ENCODE measurements at regions not wholly inside any gene's neighbourhood (a gene's known extent, or its start where the extent isn't known, plus 50 kb on each side); places are given as distances from the start of the nearest gene placed in this dataset.

DNA sequence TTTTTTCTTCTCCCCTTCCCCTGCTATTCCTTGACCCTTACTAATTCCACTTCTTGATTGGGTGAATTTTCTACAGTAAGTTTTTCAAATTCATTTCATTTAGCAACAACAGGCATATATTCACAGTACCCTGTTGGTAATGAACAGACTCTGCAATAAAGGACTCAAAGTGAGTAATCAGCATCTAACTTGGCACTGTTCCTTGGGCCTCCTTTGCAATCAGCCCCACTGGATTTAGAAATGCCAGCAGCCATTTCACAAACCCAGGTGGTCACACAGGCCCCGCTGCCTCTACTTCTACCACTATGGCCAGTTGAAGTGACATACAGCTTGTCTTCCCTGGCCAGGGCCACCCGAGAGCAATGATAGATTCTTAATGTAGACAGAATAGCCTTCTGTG is 113.8 kb downstream of the CYB561 start:
- Histone ChIP-seq H3K9me3 (ENCODE audit: low read length) (no peaks in the 10 kb centered on the region), H3K36me3 (ENCODE audit: insufficient read depth, low read length) (no peaks in the 10 kb centered on the region), H3K4me2 (ENCODE audit: low read length) (no peak overlapping the region), H4K20me1 (ENCODE audit: insufficient read depth, low read length) (no peaks in the 10 kb centered on the region), H3K9me2 (ENCODE audit: low read depth, low read length) (no peaks in the 10 kb centered on the region), H2AFZ (ENCODE audit: low read length) (no peak overlapping the region), H3F3A (ENCODE audit: insufficient read depth, low read length) (no peaks in the 10 kb centered on the region), H3K4me1 (ENCODE audit: insufficient read depth, low read length, severe bottlenecking) (no peaks in the 10 kb centered on the region), H3K9ac (ENCODE audit: low read length) (no peak overlapping the region), H3K4me3 (ENCODE audit: low read depth, low read length, poor library complexity, severe bottlenecking) (no peak overlapping the region), H3K27ac (ENCODE audit: low read depth, low read length, poor library complexity, severe bottlenecking) (no peak overlapping the region), H3K79me2 (ENCODE audit: insufficient read depth, low read length) (no peaks in the 10 kb centered on the region), H3K27me3 (ENCODE audit: insufficient read depth, low read length) (no peaks in the 10 kb centered on the region)
- TF ChIP-seq, protein P1, sequence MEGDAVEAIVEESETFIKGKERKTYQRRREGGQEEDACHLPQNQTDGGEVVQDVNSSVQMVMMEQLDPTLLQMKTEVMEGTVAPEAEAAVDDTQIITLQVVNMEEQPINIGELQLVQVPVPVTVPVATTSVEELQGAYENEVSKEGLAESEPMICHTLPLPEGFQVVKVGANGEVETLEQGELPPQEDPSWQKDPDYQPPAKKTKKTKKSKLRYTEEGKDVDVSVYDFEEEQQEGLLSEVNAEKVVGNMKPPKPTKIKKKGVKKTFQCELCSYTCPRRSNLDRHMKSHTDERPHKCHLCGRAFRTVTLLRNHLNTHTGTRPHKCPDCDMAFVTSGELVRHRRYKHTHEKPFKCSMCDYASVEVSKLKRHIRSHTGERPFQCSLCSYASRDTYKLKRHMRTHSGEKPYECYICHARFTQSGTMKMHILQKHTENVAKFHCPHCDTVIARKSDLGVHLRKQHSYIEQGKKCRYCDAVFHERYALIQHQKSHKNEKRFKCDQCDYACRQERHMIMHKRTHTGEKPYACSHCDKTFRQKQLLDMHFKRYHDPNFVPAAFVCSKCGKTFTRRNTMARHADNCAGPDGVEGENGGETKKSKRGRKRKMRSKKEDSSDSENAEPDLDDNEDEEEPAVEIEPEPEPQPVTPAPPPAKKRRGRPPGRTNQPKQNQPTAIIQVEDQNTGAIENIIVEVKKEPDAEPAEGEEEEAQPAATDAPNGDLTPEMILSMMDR (IDR thresholded peaks at IDR 0.05; ENCODE audit: low read length): no peak
- no peak for TF ChIP-seq EZH2 (IDR thresholded peaks at IDR 0.05; ENCODE audit: borderline replicate concordance, low read length)

DNA sequence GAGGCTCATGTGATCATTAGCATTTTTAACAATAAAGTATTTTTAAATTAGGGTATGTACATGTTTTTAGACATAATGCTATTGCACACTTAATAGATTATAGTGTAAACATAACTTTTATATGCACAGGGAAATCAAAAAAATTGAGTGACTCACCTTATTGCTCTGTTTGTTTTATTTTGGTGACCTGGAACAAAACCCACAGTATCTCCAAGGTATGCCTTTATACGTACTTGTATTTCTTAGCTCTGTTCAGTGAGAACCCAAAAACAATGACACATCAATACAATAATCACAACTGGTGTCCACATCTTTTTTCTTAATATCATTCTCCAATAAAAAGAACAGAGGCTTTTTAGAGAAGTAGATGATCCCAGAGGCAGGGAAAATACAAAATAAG is 112.2 kb downstream of the CYB561 start:
- Histone ChIP-seq H3K4me2 (ENCODE audit: low read length) (no peak overlapping the region), H3K27me3 (ENCODE audit: insufficient read depth, low read length) (no peaks in the 10 kb centered on the region), H3K79me2 (ENCODE audit: insufficient read depth, low read length) (no peaks in the 10 kb centered on the region), H2AFZ (ENCODE audit: low read length) (no peak overlapping the region), H3K9me2 (ENCODE audit: low read depth, low read length) (no peaks in the 10 kb centered on the region), H3K4me1 (ENCODE audit: insufficient read depth, low read length, severe bottlenecking) (no peaks in the 10 kb centered on the region), H4K20me1 (ENCODE audit: insufficient read depth, low read length) (no peaks in the 10 kb centered on the region), H3K36me3 (ENCODE audit: insufficient read depth, low read length) (no peaks in the 10 kb centered on the region), H3F3A (ENCODE audit: insufficient read depth, low read length) (no peaks in the 10 kb centered on the region), H3K4me3 (ENCODE audit: low read depth, low read length, poor library complexity, severe bottlenecking) (no peak overlapping the region), H3K27ac (ENCODE audit: low read depth, low read length, poor library complexity, severe bottlenecking) (no peak overlapping the region), H3K9me3 (ENCODE audit: low read length) (no peaks in the 10 kb centered on the region), H3K9ac (ENCODE audit: low read length) (no peak overlapping the region)
- no peak for TF ChIP-seq EZH2 (IDR thresholded peaks at IDR 0.05; ENCODE audit: borderline replicate concordance, low read length)
- TF ChIP-seq, protein P1 (IDR thresholded peaks at IDR 0.05; ENCODE audit: low read length): no peak

DNA sequence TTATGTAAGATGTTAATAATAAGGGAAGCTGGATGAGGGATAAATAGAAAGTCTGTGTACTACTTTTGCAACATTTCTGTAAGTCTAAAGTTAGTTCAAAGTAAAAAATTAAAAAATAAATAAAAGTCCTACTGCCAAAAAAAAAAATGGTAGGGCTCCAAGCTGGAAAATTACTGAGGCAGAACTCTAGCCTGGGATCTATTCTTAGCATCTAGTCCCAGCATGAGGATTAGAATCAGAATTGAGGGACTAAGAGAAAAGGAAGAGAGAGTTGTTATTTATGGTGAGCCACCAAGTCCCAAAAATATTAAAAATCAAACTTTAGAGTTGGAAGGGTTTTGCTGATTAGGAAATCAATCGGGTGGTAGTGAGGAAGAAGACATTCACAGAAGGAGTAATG is 110.3 kb downstream of the CYB561 start:
- Histone ChIP-seq H4K20me1 (ENCODE audit: insufficient read depth, low read length) (no peaks in the 10 kb centered on the region), H2AFZ (ENCODE audit: low read length) (no peak overlapping the region), H3K27me3 (ENCODE audit: insufficient read depth, low read length) (no peaks in the 10 kb centered on the region), H3K4me1 (ENCODE audit: insufficient read depth, low read length, severe bottlenecking) (no peaks in the 10 kb centered on the region), H3K4me2 (ENCODE audit: low read length) (no peak overlapping the region), H3K9ac (ENCODE audit: low read length) (no peak overlapping the region), H3K9me2 (ENCODE audit: low read depth, low read length) (no peaks in the 10 kb centered on the region), H3K9me3 (ENCODE audit: low read length) (no peaks in the 10 kb centered on the region), H3K79me2 (ENCODE audit: insufficient read depth, low read length) (no peaks in the 10 kb centered on the region), H3K27ac (ENCODE audit: low read depth, low read length, poor library complexity, severe bottlenecking) (no peak overlapping the region), H3F3A (ENCODE audit: insufficient read depth, low read length) (no peaks in the 10 kb centered on the region), H3K36me3 (ENCODE audit: insufficient read depth, low read length) (no peaks in the 10 kb centered on the region), H3K4me3 (ENCODE audit: low read depth, low read length, poor library complexity, severe bottlenecking) (no peak overlapping the region)
- TF ChIP-seq EZH2 (IDR thresholded peaks at IDR 0.05; ENCODE audit: borderline replicate concordance, low read length): no peak
- TF ChIP-seq, protein P1 (IDR thresholded peaks at IDR 0.05; ENCODE audit: low read length): no peak
